ENCODE measurements at regions not wholly inside any gene's neighbourhood (a gene's known extent, or its start where the extent isn't known, plus 50 kb on each side); places are given as distances from the start of the nearest gene placed in this dataset.

DNA sequence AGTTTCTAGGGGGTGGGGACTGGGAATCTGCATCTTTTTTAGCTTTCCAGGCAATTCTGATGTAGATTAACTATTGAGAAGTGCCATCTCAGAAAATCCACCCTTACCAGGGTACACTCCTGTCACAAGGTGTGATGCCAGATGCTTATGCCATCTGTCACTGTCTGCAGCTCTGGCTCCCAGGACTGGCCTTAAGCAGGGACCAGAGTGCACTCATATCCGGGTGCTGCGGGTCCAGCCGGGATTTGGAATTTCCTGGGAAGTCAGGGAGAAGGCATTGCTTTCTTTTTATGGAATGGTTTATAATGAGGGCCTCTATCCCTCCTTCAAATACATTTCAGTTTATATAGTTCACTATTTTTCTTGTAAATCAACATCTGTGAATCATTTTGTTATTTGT lies 92.6 kb downstream of the TMEM174 start:
- TF ChIP-seq POLR2A (IDR thresholded peaks at IDR 0.05; ENCODE audit: low read length): no peak
- TF ChIP-seq GATA1 (IDR thresholded peaks at IDR 0.05; ENCODE audit: low read depth, low read length): no peak

Measured in erythroblast (primary cell).